ENCODE measurements at regions not wholly inside any gene's neighbourhood (a gene's known extent, or its start where the extent isn't known, plus 50 kb on each side); places are given as distances from the start of the nearest gene placed in this dataset.

GRCh38 chr3:143201045-143201444 is 81.5 kb downstream of the CHST2 start:
- no peak overlapping the region for H3K4me3 ChIP-seq (ENCODE audit: control insufficient read depth, low read depth, low read length)
- peak; percentile 39 for DNase-seq (ENCODE audit: low read depth)
- no peak for TF ChIP-seq CTCF (conservative IDR thresholded peaks at IDR 0.05; ENCODE audit: control insufficient read depth, insufficient read depth, low read depth, low read length)

GRCh38 chr3:143201870-143202752 is 82.5 kb downstream of the CHST2 start:
- no peak for TF ChIP-seq CTCF (conservative IDR thresholded peaks at IDR 0.05; ENCODE audit: control insufficient read depth, insufficient read depth, low read depth, low read length)
- no peak overlapping the region for H3K4me3 ChIP-seq (ENCODE audit: control insufficient read depth, low read depth, low read length)

GRCh38 chr3:143203142-143203541 is 83.6 kb downstream of the CHST2 start:
- H3K4me3 ChIP-seq (ENCODE audit: control insufficient read depth, low read depth, low read length): no peak overlapping the region
- no peak for DNase-seq (ENCODE audit: low read depth)
- no peak for TF ChIP-seq CTCF (conservative IDR thresholded peaks at IDR 0.05; ENCODE audit: control insufficient read depth, insufficient read depth, low read depth, low read length)

More at GRCh38 chr3:143201870-143202752, 82.5 kb downstream of the CHST2 start:
- DNase-seq (ENCODE audit: low read depth): peak; percentile 26

GRCh38 chr3:143203848-143204247 is 84.3 kb downstream of the CHST2 start:
- peak; percentile 69 for DNase-seq (ENCODE audit: low read depth)
- TF ChIP-seq CTCF (conservative IDR thresholded peaks at IDR 0.05; ENCODE audit: control insufficient read depth, insufficient read depth, low read depth, low read length): no peak
- H3K4me3 ChIP-seq (ENCODE audit: control insufficient read depth, low read depth, low read length): no peak overlapping the region

- no peak for DNase-seq (ENCODE audit: low read depth)
- no peak overlapping the region for H3K4me3 ChIP-seq (ENCODE audit: control insufficient read depth, low read depth, low read length)
- TF ChIP-seq CTCF (conservative IDR thresholded peaks at IDR 0.05; ENCODE audit: control insufficient read depth, insufficient read depth, low read depth, low read length): no peak
Measured at GRCh38 chr3:143206955-143207337, 87.4 kb downstream of the CHST2 start.

- no peak for TF ChIP-seq CTCF (conservative IDR thresholded peaks at IDR 0.05; ENCODE audit: control insufficient read depth, insufficient read depth, low read depth, low read length)
- H3K4me3 ChIP-seq (ENCODE audit: control insufficient read depth, low read depth, low read length): no peak overlapping the region
- DNase-seq (ENCODE audit: low read depth): peak; percentile 58
Measured at GRCh38 chr3:143207338-143207961, 87.9 kb downstream of the CHST2 start.
